Activated CD4-positive, CD25-positive, alpha-beta regulatory T cell treated with anti-CD3 and anti-CD28 coated beads, Interleukin-2, amount 50 U/mL, for 16 hours (primary cell): ENCODE measurements at regions not wholly inside any gene's neighbourhood (a gene's known extent, or its start where the extent isn't known, plus 50 kb on each side); places are given as distances from the start of the nearest gene placed in this dataset.
"Not testable (repeated sequence)": the region's sequence is repeated elsewhere in the genome, so short reads cannot be mapped to it uniquely, and the experiment has no call there.

Experiments
- DNase-seq: peaks from one replicate; pipeline ENCODE4 v3.0.0-alpha.2; 2020; ENCODE audit warnings: low read depth, low spot score

GRCh38 chr10:21293518-21294356 lies 231.7 kb downstream of the SKIDA1 start:
- DNase-seq = no peak

GRCh38 chr10:21292763-21293517 lies 232.5 kb downstream of the SKIDA1 start:
- DNase-seq = no peak

GRCh38 chr10:21290499-21291160 lies 234.9 kb downstream of the SKIDA1 start:
- DNase-seq = no peak

GRCh38 chr10:21289961-21290360 lies 235.5 kb downstream of the SKIDA1 start:
- DNase-seq = no peak

GRCh38 chr10:21289271-21289670 lies 236.2 kb downstream of the SKIDA1 start:
- DNase-seq = no peak

DNA sequence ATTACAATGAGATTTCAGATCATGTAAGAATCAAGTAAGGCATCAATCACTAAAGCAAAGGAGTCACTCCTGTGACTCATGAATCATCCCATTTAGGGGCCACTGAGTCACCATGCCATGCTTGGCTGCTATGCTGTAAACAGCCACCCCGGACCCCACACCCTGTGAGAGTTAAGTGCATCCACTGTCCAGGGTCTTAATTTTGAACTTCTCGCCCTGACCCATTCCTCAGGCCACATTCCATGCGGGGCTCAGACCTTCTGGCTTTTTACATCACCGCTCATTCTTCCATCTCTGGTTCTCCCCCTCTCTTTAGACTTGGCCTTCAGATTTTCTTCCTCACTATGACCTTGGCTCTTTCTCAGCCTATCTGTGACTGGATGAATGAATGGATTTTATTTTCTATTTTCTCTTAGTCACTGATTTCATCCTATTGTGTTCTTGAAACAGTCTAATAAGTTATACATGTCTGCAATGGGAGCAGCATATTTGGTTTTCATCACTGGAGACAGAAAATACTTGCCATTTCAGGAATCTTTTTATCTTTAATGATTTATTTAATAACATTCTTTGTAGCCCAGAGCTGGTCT lies 239.6 kb downstream of the SKIDA1 start:
- no peak for DNase-seq

GRCh38 chr10:21285207-21285606 lies 240.3 kb downstream of the SKIDA1 start:
- DNase-seq = no peak

DNA sequence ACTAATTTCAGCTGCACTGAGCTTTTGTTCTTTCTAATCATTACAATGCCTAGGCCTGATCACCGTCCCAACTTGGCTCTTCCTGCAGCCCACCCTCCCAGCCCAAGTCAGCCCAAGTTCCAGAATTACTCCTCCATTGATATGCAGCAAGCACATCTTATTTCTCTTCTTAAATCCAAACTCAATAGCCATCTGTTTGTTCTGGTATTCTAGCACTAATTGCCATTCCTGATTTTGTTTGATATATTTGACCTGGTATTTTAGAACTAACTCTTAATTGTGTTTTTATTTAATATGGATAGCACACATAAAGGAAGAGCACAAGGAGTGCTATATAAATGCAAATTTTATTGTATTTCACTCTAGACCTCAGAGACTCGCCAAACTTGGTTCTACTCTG lies 241.2 kb downstream of the SKIDA1 start:
- no peak for DNase-seq

- not testable (repeated sequence) for DNase-seq
These were observed 242.4 kb downstream of the SKIDA1 start for GRCh38 chr10:21283053-21283452.

GRCh38 chr10:21281765-21282484 lies 243.6 kb downstream of the SKIDA1 start:
- no peak for DNase-seq

DNA sequence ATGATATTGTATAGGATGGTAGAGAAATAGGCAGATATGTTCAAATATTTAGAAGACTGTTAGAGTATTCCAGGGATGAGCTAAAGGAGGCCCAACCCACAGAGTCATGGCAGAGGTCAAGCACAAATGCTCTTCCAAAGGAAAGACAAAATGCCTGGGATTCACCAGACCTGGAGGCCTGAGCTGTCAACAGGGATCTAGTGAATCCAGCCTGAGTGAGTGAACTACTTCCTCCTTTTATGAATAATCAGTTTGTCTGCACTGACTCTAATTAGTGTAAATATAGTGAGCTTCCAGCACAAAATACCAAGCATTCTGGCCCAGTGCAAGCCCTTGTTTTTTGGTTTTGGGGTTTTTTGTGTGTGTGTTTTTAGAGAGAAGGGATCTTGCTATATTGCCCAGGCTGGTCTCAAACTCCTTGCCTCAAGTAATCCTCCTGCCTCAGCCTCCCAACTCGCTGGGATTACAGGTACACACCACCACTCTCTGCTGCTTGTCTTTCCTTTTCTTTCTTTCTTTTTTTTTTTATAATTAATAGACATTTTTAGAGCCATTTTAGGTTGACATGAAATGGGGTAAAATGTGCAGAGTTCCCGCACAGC lies 244.4 kb downstream of the SKIDA1 start:
- DNase-seq = no peak

DNA sequence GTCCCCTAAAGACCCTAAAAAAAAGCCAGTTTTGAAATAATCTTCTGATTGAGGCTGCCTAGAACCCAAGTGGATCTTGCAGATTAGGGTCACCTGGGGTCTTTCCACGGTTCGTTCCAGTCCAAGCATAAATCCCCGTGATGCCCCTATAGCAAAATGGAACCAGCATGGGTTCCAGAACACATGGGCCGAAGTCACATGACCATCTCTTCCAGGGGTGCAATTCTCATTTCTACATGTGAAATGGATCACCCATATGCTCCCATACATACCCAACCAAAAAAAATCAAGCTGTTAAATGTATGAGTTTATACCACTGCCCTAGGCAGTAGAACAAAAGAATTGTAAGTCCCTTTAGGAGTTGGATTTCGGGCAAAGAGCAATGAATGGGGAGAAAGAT lies 245.4 kb downstream of the SKIDA1 start:
- no peak for DNase-seq

DNA sequence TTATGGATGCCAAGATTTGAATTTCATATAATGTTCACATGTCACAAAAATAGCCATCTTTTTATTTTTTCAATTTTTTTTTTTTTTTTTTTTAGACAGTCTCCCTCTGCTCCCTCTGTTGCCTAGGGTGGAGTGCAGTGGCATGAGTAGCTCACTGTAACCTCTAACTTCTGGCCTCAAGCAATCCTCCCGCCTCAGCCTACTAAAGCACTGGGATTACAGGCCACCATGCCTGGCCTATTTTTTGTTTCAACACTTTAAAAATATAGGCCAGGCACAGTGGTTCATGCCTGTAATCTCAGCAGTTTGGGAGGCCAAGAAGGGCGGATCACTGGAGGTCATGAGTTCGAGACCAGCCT lies 246.3 kb downstream of the SKIDA1 start:
- no peak for DNase-seq

- DNase-seq = peak; percentile 37
These were observed 246.8 kb downstream of the SKIDA1 start for GRCh38 chr10:21278491-21279216.

DNA sequence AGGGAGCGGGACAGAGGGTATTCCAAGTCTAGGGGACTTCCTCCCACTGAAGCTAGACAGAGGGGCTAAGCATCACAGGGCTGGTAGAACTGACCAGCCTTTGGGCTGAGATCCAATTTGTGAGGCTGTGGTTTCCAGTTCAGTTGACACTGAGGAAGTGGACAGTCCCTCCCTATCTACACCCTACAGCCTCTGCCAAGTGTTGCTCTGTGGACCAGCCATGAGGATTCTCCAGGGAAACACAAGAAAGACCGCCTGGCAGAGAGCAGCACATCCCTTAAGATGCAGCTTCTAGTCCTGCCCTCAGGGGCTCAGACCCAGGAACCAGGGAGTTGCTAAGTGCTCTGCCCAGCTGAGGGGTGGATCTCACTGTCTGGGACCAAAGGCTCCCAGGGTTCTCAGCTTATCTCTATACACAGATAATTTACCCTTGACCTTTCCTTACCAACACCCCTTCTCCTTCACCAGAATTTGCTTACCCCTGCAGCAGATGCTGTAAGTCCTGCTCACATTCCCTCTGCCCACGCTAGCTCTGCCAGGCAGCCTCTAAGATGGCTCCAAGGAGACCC lies 252.0 kb downstream of the SKIDA1 start:
- DNase-seq = no peak

GRCh38 chr10:21272643-21273399 lies 252.7 kb downstream of the SKIDA1 start:
- no peak for DNase-seq

- no peak for DNase-seq
These were observed 254.5 kb downstream of the SKIDA1 start for GRCh38 chr10:21270976-21271375.

GRCh38 chr10:21269289-21269688 lies 256.2 kb downstream of the SKIDA1 start:
- no peak for DNase-seq

DNA sequence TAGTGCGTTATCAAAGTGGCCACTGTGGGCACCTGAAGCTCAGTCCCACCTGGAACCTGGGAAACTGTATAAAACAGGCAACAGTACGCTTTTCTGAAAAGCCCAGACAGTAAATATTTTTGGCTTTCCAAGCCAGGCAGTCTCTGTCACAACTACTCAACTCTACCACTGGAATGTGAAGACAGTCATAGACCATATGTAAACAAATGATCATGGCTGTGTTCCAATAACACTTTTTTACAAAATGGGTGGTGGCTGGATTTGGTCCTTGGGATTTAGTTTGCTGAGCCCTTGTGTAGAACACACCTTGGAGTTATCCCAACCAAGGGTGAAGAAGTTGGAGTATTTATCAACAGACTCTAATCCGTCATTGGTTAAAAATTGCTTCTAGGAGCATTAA lies 259.9 kb downstream of the SKIDA1 start:
- DNase-seq = no peak
